Prostate gland (tissue), 2 donors: ENCODE measurements at regions not wholly inside any gene's neighbourhood (a gene's known extent, or its start where the extent isn't known, plus 50 kb on each side); places are given as distances from the start of the nearest gene placed in this dataset.

Experiments used
- DNase-seq: peaks from one replicate; pipeline ENCODE4 v3.0.0-alpha.2; 2019; ENCODE audit warnings: low spot score
- H3K27ac ChIP-seq, 2 donors: fragments of 200-600 bp; sonication (generic); 2 replicates each; pipeline ENCODE4 v1.5.1; 2017 to 2019
- H3K27me3 ChIP-seq: fragments of 200-600 bp; sonication (generic); replicated peaks from 2 replicates; pipeline ENCODE4 v1.5.1; 2019; ENCODE audit not compliant: insufficient read depth
- H3K36me3 ChIP-seq, 2 donors: fragments of 200-600 bp; sonication (generic); 1 replicate in 1 of 2; 2 replicates in 1 of 2; pipeline versions ENCODE4 v1.5.1 to v1.8.1; 2017 to 2019
- H3K4me1 ChIP-seq: fragments of 200-600 bp; sonication (generic); replicated peaks from 2 replicates; pipeline ENCODE4 v1.5.1; 2019
- H3K4me3 ChIP-seq, 2 donors: fragments of 200-600 bp; sonication (generic); 2 replicates each; pipeline ENCODE4 v1.5.1; 2017 to 2019
- H3K9me3 ChIP-seq: fragments of 200-600 bp; sonication (generic); 2 replicates; pipeline ENCODE4 v1.5.1; 2017
- CTCF ChIP-seq, 4 experiments: fragments of 200-600 bp in 2 of 4; fragments of 450-650 bp in 2 of 4; sonication (generic) in 2 of 4; IDR thresholded peaks; 1 replicate in 3 of 4; 2 replicates in 1 of 4; pipeline ENCODE4 v1.5.1; 2016 to 2019; ENCODE audit warnings: antibody characterized with exemption in 4 of 4, mild to moderate bottlenecking in 2 of 4, moderate library complexity in 2 of 4
- POLR2A ChIP-seq: fragments of 450-650 bp; IDR thresholded peaks from one replicate; pipeline ENCODE4 v1.6.1; 2016; ENCODE audit warnings: antibody characterized with exemption, mild to moderate bottlenecking
- POLR2AphosphoS5 ChIP-seq: sonication (generic); formaldehyde crosslinking; IDR thresholded peaks from one replicate; pipeline ENCODE4 v1.6.1; 2017; ENCODE audit warnings: antibody characterized with exemption
- WGBS: methylation state at CpG from one replicate; pipeline ENCODE4 v1.1.5; 2018; 5-methylcytosine and 5-hydroxymethylcytosine counted together
- intact Hi-C: fragments of 100-400 bp; cut with DNase I; formaldehyde crosslinking; loops from one replicate; pipeline ENCODE4 v1.14.2; 2022

DNA sequence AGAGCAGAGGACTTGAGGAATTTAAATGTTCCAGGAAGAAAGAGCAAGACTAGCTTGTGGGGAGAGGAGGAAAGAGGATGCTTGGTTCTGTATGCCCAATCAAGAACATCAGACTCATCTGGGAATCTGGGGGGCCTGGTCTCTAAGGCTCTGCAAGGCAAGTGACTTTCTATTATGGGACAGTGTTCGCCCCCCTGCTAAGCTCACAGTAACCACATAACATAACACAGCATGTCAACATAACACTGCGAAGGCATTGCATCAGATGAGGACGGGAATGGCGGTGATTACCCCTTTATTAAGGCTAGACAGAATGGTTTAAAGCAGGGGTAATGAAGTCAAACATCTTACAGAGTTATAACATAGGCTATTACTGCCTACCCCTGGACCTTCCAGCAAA, 176.6 kb upstream of the IRX6 start:
- Histone ChIP-seq H3K27ac (no peak overlapping the region), H3K9me3 (no peaks in the 10 kb centered on the region), H3K4me1 (no peaks in the 10 kb centered on the region), H3K36me3 (no peaks in the 10 kb centered on the region), H3K27me3 (no peaks in the 10 kb centered on the region), H3K4me3 (no peak overlapping the region)
- WGBS, result 95% methylated on average over 4 of the region's 4 CpGs
- intact Hi-C loops, result no loop called here
- no peak for DNase-seq
- TF ChIP-seq CTCF (IDR thresholded peaks at IDR 0.05) (no peak), POLR2AphosphoS5 (no peak), POLR2A (no peak)

DNA sequence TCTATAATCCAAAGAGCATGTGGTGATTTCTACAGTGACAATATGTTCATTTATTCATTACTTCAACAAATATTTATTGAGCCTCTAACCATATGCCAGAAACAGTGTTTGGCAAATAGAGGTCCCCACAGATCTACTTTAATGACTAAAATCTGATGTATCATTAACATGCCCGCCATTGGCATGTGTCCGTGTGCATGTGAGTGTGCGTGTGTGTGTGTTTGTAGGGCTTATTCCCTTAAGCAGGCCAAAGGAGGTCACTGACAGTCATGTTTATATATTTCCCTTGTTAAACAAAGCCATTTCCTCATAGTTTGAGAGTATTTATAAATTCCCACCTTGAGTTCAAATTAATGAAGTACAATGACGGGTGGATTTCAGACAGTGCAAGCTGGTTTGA, 174.4 kb upstream of the IRX6 start:
- no peaks in the 10 kb centered on the region for H3K36me3 ChIP-seq
- intact Hi-C loops, result no loop called here
- no peak overlapping the region for H3K27ac ChIP-seq
- no peak for TF ChIP-seq CTCF (IDR thresholded peaks at IDR 0.05)
- no peak for TF ChIP-seq POLR2AphosphoS5
- TF ChIP-seq POLR2A, result no peak
- WGBS, result 51% methylated on average over 4 of the region's 4 CpGs
- H3K9me3 ChIP-seq, result no peaks in the 10 kb centered on the region
- H3K4me3 ChIP-seq, result no peak overlapping the region
- H3K27me3 ChIP-seq, result no peaks in the 10 kb centered on the region
- no peaks in the 10 kb centered on the region for H3K4me1 ChIP-seq
- no peak for DNase-seq

GRCh38 chr16:55151561-55152305, 172.3 kb upstream of the IRX6 start:
- TF ChIP-seq POLR2A (no peak), CTCF (IDR thresholded peaks at IDR 0.05) (no peak), POLR2AphosphoS5 (no peak)
- WGBS, result 75% methylated on average over 9 of the region's 9 CpGs
- intact Hi-C loops, result no loop called here
- no peaks in the 10 kb centered on the region for H3K36me3 ChIP-seq
- H3K4me1 ChIP-seq, result no peaks in the 10 kb centered on the region
- no peaks in the 10 kb centered on the region for H3K9me3 ChIP-seq
- H3K27ac ChIP-seq, result no peak overlapping the region
- H3K27me3 ChIP-seq, result no peaks in the 10 kb centered on the region
- DNase-seq, result no peak
- H3K4me3 ChIP-seq, result no peak overlapping the region

DNA sequence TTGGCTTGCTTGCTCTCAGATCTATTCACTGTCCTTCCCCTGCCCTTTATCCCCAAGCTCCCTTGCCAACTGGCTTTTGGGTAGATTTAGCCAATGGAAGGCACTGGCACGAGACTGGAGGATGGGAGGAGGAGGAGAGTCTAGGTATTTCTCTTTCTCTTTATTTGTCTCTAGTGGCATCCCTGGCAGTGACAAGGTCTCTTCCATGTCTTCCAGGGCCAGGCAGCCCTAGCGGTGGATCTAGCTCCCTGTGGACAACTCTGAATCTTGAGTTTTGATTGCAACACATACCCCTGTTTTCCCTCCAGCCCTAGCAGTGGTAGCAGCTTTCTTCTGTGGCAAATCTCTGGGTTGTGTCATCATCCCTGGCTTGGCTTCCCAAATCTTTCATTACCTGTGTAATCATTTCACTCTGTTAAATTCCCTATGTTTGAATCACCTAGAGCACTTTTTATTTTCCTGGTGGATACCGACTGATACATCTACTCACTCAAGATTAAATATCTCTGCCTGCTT, 171.1 kb upstream of the IRX6 start:
- 82% methylated on average over 3 of the region's 3 CpGs for WGBS
- no peaks in the 10 kb centered on the region for H3K4me1 ChIP-seq

More for the DNA sequence above, 171.1 kb upstream of the IRX6 start:
- no peak overlapping the region for H3K4me3 ChIP-seq
- no peaks in the 10 kb centered on the region for H3K9me3 ChIP-seq
- H3K27me3 ChIP-seq, result no peaks in the 10 kb centered on the region
- TF ChIP-seq POLR2A (no peak), POLR2AphosphoS5 (no peak), CTCF (IDR thresholded peaks at IDR 0.05) (no peak)
- no peaks in the 10 kb centered on the region for H3K36me3 ChIP-seq
- intact Hi-C loops, result no loop called here
- no peak for DNase-seq
- no peak overlapping the region for H3K27ac ChIP-seq
